Ovary (tissue), 3 donors: ENCODE measurements at regions not wholly inside any gene's neighbourhood (a gene's known extent, or its start where the extent isn't known, plus 50 kb on each side); places are given as distances from the start of the nearest gene placed in this dataset.

Experiments
- EP300 ChIP-seq: sonication (generic); formaldehyde crosslinking; IDR thresholded peaks from one replicate; pipeline ENCODE4 v1.6.1; 2017; ENCODE audit warnings: antibody characterized with exemption
- TF ChIP-seq, protein P1 (sequence below), 3 donors: fragments of 450-650 bp in 2 of 3; fragments of 200-600 bp in 1 of 3; IDR thresholded peaks; one replicate each; pipeline versions ENCODE4 v1.5.1 to v1.8.0; 2016 to 2022; ENCODE audit warnings: antibody characterized with exemption in 3 of 3, mild to moderate bottlenecking in 1 of 3
- donor health status: DM: no; HTN: no; CAD: no.

- TF ChIP-seq, protein P1, sequence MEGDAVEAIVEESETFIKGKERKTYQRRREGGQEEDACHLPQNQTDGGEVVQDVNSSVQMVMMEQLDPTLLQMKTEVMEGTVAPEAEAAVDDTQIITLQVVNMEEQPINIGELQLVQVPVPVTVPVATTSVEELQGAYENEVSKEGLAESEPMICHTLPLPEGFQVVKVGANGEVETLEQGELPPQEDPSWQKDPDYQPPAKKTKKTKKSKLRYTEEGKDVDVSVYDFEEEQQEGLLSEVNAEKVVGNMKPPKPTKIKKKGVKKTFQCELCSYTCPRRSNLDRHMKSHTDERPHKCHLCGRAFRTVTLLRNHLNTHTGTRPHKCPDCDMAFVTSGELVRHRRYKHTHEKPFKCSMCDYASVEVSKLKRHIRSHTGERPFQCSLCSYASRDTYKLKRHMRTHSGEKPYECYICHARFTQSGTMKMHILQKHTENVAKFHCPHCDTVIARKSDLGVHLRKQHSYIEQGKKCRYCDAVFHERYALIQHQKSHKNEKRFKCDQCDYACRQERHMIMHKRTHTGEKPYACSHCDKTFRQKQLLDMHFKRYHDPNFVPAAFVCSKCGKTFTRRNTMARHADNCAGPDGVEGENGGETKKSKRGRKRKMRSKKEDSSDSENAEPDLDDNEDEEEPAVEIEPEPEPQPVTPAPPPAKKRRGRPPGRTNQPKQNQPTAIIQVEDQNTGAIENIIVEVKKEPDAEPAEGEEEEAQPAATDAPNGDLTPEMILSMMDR (IDR thresholded peaks at IDR 0.05), result no peak
- no peak for TF ChIP-seq EP300
These were observed 579.2 kb upstream of the PKN2 start for GRCh38 chr1:88104886-88105285.
